Upper lobe of left lung (tissue), 4 donors: ENCODE measurements at regions not wholly inside any gene's neighbourhood (a gene's known extent, or its start where the extent isn't known, plus 50 kb on each side); places are given as distances from the start of the nearest gene placed in this dataset.

Experiments
- EP300 ChIP-seq, 4 donors: sonication (generic); formaldehyde crosslinking; IDR thresholded peaks; one replicate each; pipeline ENCODE4 v1.5.1; 2017; ENCODE audit warnings: antibody characterized with exemption in 4 of 4, control low read depth in 2 of 4
- POLR2A ChIP-seq, 4 donors: fragments of 450-650 bp; IDR thresholded peaks; one replicate each; pipeline ENCODE4 v1.5.1; 2016 to 2017; ENCODE audit warnings: antibody characterized with exemption in 4 of 4, mild to moderate bottlenecking in 2 of 4
- POLR2AphosphoS5 ChIP-seq, 2 donors: sonication (generic); formaldehyde crosslinking; IDR thresholded peaks; one replicate each; pipeline ENCODE4 v1.5.1; 2017; ENCODE audit warnings: antibody characterized with exemption in 2 of 2
- TF ChIP-seq, protein P1 (sequence below), 6 experiments: fragments of 450-650 bp in 4 of 6; fragments of 200-600 bp in 2 of 6; sonication (generic) in 2 of 6; IDR thresholded peaks; one replicate each; pipeline ENCODE4 v1.5.1; 2016 to 2019; ENCODE audit warnings: antibody characterized with exemption in 6 of 6

DNA sequence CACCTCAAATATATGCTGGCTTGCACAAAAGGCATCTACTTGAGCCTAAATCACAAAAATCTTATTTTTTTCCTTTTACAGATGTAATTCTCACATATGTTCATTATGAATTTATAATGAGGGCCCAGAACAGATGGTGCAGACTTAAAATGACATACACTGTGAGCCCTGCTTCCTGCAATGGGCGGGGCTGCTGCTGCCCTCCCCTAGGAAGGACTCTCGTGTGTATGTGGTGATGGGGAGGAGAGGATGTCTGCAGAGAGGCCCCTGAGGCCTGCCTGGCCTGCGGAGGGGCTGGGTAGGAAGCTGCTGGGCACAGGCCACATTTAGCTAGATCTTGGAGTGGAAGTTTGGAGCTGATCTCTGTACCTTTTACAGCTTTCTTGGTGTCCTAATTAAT lies 233.4 kb upstream of the KIRREL3 start:
- TF ChIP-seq POLR2A (IDR thresholded peaks at IDR 0.05) = no peak
- no peak for TF ChIP-seq EP300 (IDR thresholded peaks at IDR 0.05)
- TF ChIP-seq, protein P1, sequence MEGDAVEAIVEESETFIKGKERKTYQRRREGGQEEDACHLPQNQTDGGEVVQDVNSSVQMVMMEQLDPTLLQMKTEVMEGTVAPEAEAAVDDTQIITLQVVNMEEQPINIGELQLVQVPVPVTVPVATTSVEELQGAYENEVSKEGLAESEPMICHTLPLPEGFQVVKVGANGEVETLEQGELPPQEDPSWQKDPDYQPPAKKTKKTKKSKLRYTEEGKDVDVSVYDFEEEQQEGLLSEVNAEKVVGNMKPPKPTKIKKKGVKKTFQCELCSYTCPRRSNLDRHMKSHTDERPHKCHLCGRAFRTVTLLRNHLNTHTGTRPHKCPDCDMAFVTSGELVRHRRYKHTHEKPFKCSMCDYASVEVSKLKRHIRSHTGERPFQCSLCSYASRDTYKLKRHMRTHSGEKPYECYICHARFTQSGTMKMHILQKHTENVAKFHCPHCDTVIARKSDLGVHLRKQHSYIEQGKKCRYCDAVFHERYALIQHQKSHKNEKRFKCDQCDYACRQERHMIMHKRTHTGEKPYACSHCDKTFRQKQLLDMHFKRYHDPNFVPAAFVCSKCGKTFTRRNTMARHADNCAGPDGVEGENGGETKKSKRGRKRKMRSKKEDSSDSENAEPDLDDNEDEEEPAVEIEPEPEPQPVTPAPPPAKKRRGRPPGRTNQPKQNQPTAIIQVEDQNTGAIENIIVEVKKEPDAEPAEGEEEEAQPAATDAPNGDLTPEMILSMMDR (IDR thresholded peaks at IDR 0.05) = no peak
- TF ChIP-seq POLR2AphosphoS5 (IDR thresholded peaks at IDR 0.05) = no peak
